C4-2B (cell line): ENCODE measurements at regions not wholly inside any gene's neighbourhood (a gene's known extent, or its start where the extent isn't known, plus 50 kb on each side); places are given as distances from the start of the nearest gene placed in this dataset.

Source experiments
- CTCF ChIP-seq: fragments of 450-650 bp; conservative IDR thresholded peaks from 2 replicates; pipeline ENCODE4 v1.5.1; 2017; ENCODE audit warnings: mild to moderate bottlenecking
- ZFX ChIP-seq: fragments of 450-650 bp; IDR thresholded peaks from 2 replicates; pipeline ENCODE4 v1.6.1; 2017

DNA sequence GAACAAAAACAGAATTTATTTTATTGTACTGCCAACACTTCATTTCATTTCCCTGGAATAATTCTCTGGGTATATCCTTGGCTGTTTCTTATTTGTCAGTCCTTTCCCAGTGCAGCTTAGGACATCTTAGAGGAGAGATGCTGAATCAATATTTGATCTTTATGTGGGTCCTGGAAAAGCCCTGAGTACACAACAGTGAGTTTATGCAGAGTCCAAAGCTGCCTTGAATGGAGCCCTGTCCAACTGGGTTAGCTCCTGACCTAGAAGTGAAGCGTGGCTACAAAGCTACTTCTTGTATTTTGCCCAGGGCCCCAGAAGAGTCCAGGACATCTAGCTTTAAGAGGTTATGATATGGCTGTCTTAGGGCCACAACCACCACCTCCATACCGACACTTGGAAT lies 378.0 kb upstream of the FAT3 start:
- TF ChIP-seq CTCF (no peak), ZFX (no peak)
